DOHH2 (cell line): ENCODE measurements at regions not wholly inside any gene's neighbourhood (a gene's known extent, or its start where the extent isn't known, plus 50 kb on each side); places are given as distances from the start of the nearest gene placed in this dataset.

Source experiments
- H3F3A ChIP-seq: fragments of 200-600 bp; sonication (generic), shearing (Covaris generic); 2 replicates; pipeline ENCODE4 v1.6.0; 2016; ENCODE audit warnings: antibody characterized with exemption, mild to moderate bottlenecking; ENCODE audit not compliant: control insufficient read depth, insufficient read depth
- H3K27ac ChIP-seq: fragments of 200-600 bp; sonication (generic); 2 replicates; pipeline ENCODE4 v1.5.1; 2014; ENCODE audit warnings: low read depth, mild to moderate bottlenecking, low read length, moderate library complexity
- H3K27me3 ChIP-seq: fragments of 200-600 bp; sonication (generic); 2 replicates; pipeline ENCODE4 v1.6.1; 2014; ENCODE audit warnings: mild to moderate bottlenecking, low read length, mixed read lengths; ENCODE audit not compliant: control insufficient read depth
- H3K36me3 ChIP-seq: fragments of 200-600 bp; sonication (generic); 2 replicates; pipeline ENCODE4 v1.6.1; 2014; ENCODE audit warnings: mild to moderate bottlenecking, low read length, moderate library complexity, mixed read lengths; ENCODE audit not compliant: control insufficient read depth
- H3K4me1 ChIP-seq: fragments of 200-600 bp; sonication (generic); 2 replicates; pipeline ENCODE4 v1.6.1; 2014; ENCODE audit warnings: mild to moderate bottlenecking, low read length, mixed read lengths; ENCODE audit not compliant: control insufficient read depth
- H3K4me2 ChIP-seq: fragments of 200-600 bp; sonication (generic); 2 replicates; pipeline ENCODE4 v1.6.0; 2014; ENCODE audit warnings: mild to moderate bottlenecking, low read length, moderate library complexity
- H3K4me3 ChIP-seq: fragments of 200-600 bp; sonication (generic); 2 replicates; pipeline ENCODE4 v1.5.1; 2014; ENCODE audit warnings: mild to moderate bottlenecking, low read length, mixed read lengths
- H3K79me2 ChIP-seq: fragments of 200-600 bp; sonication (generic); 2 replicates; pipeline ENCODE4 v1.6.1; 2014; ENCODE audit warnings: mild to moderate bottlenecking, low read length, mixed read lengths; ENCODE audit not compliant: control insufficient read depth
- H3K9me2 ChIP-seq: fragments of 200-600 bp; sonication (generic); replicated peaks from 2 replicates; pipeline ENCODE4 v1.6.1; 2014; ENCODE audit warnings: mild to moderate bottlenecking, low read length, mixed read lengths; ENCODE audit not compliant: control insufficient read depth
- H3K9me3 ChIP-seq: fragments of 200-600 bp; sonication (generic); 2 replicates; pipeline ENCODE4 v1.6.1; 2014; ENCODE audit warnings: antibody characterized with exemption, low read length, mixed read lengths; ENCODE audit not compliant: control insufficient read depth, insufficient read depth
- H4K20me1 ChIP-seq: fragments of 200-600 bp; sonication (generic); 2 replicates; pipeline ENCODE4 v1.6.0; 2014; ENCODE audit warnings: low read depth, mild to moderate bottlenecking, antibody characterized with exemption, low read length, moderate library complexity; ENCODE audit not compliant: control insufficient read depth, insufficient read depth
- EZH2phosphoT487 ChIP-seq: fragments of 200-600 bp; sonication (generic); IDR thresholded peaks from 2 replicates; pipeline ENCODE4 v1.6.1; 2017; ENCODE audit warnings: borderline replicate concordance, mild to moderate bottlenecking, antibody characterized with exemption, low read length, moderate library complexity, mixed read lengths
- TF ChIP-seq, protein P1 (sequence below): fragments of 200-600 bp; sonication (generic); IDR thresholded peaks from one replicate; pipeline ENCODE4 v1.5.1; 2014; ENCODE audit warnings: antibody characterized with exemption, mild to moderate bottlenecking, low read depth, low read length; ENCODE audit not compliant: poor library complexity, severe bottlenecking

DNA sequence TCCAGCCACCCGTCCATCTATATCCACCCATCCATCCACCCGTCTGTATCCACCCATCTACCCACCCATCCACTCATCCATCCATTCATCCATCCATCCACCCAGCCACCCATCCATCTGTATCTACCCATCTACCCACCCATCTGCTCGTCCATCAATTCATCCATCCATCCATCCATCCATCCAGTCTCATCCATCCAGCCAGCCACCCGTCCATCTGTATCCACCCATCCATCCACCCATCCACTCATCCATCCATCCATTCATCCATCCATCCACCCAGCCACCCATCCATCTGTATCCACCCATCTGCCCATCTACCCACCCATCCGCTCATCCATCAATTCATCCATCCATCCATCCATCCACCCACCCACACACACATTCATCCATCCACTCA is 73.2 kb downstream of the UNCX start:
- H3F3A ChIP-seq, result no peaks in the 10 kb centered on the region
- TF ChIP-seq EZH2phosphoT487, result no peak
- TF ChIP-seq, protein P1, sequence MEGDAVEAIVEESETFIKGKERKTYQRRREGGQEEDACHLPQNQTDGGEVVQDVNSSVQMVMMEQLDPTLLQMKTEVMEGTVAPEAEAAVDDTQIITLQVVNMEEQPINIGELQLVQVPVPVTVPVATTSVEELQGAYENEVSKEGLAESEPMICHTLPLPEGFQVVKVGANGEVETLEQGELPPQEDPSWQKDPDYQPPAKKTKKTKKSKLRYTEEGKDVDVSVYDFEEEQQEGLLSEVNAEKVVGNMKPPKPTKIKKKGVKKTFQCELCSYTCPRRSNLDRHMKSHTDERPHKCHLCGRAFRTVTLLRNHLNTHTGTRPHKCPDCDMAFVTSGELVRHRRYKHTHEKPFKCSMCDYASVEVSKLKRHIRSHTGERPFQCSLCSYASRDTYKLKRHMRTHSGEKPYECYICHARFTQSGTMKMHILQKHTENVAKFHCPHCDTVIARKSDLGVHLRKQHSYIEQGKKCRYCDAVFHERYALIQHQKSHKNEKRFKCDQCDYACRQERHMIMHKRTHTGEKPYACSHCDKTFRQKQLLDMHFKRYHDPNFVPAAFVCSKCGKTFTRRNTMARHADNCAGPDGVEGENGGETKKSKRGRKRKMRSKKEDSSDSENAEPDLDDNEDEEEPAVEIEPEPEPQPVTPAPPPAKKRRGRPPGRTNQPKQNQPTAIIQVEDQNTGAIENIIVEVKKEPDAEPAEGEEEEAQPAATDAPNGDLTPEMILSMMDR, result no peak
- H3K4me1 ChIP-seq, result no peaks in the 10 kb centered on the region
- H3K79me2 ChIP-seq, result no peaks in the 10 kb centered on the region
- no peaks in the 10 kb centered on the region for H3K36me3 ChIP-seq
- no peaks in the 10 kb centered on the region for H3K9me2 ChIP-seq
- H3K27ac ChIP-seq, result no peak overlapping the region
- H3K27me3 ChIP-seq, result no peaks in the 10 kb centered on the region
- H3K4me2 ChIP-seq, result no peak overlapping the region
- no peaks in the 10 kb centered on the region for H3K9me3 ChIP-seq
- H3K4me3 ChIP-seq, result no peak overlapping the region
- no peaks in the 10 kb centered on the region for H4K20me1 ChIP-seq

DNA sequence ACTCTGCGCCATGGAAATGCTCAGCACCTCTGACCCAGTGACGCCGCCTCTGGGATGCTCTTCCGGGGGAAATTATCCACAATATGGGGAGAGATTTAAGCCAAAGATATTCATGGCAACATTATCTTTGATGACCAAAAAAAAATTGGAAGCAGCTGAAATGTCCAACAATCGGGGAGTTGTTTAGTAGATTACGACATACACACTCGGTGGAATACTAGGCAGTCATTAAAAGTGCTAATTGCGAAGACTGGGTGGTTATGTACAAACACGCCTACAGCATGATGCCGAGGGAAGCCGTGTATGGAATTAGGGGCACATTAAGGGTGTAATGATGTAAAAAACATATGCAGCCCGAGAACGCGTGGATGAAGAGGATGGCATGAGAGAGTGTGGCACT is 75.2 kb downstream of the UNCX start:
- no peaks in the 10 kb centered on the region for H3K36me3 ChIP-seq
- no peaks in the 10 kb centered on the region for H3K4me1 ChIP-seq
- no peaks in the 10 kb centered on the region for H3F3A ChIP-seq
- H3K27ac ChIP-seq, result no peak overlapping the region
- no peaks in the 10 kb centered on the region for H3K79me2 ChIP-seq
- no peak overlapping the region for H3K4me2 ChIP-seq
- H4K20me1 ChIP-seq, result no peaks in the 10 kb centered on the region
- H3K9me3 ChIP-seq, result no peaks in the 10 kb centered on the region
- H3K4me3 ChIP-seq, result no peak overlapping the region
- H3K9me2 ChIP-seq, result no peaks in the 10 kb centered on the region
- TF ChIP-seq, protein P1, result no peak
- no peak for TF ChIP-seq EZH2phosphoT487
- no peaks in the 10 kb centered on the region for H3K27me3 ChIP-seq

DNA sequence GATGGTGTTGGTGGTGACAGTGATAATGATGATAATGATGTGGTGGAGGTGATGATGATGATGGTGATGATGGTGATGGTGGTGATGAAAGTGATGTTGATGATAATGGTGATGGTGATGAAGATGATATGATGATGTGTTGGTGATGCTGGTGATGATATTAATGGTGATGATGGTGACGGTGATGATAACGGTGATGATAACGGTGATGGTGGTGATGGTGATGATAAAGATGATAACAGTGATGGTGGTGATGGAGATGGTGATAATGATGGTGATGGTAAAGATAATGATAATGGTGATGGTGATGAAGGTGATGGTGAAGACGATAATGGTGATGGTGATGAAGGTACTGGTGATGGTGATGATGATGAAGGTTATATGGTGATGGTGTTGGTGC is 76.6 kb downstream of the UNCX start:
- H3K4me1 ChIP-seq, result no peaks in the 10 kb centered on the region
- H3K9me3 ChIP-seq, result no peaks in the 10 kb centered on the region
- no peak overlapping the region for H3K27ac ChIP-seq
- no peak overlapping the region for H3K4me2 ChIP-seq
- no peaks in the 10 kb centered on the region for H3K79me2 ChIP-seq
- H3K27me3 ChIP-seq, result no peaks in the 10 kb centered on the region
- H4K20me1 ChIP-seq, result no peaks in the 10 kb centered on the region
- no peak for TF ChIP-seq EZH2phosphoT487
- TF ChIP-seq, protein P1, result no peak
- H3K4me3 ChIP-seq, result no peak overlapping the region
- H3F3A ChIP-seq, result no peaks in the 10 kb centered on the region
- H3K36me3 ChIP-seq, result no peaks in the 10 kb centered on the region
- H3K9me2 ChIP-seq, result no peaks in the 10 kb centered on the region

DNA sequence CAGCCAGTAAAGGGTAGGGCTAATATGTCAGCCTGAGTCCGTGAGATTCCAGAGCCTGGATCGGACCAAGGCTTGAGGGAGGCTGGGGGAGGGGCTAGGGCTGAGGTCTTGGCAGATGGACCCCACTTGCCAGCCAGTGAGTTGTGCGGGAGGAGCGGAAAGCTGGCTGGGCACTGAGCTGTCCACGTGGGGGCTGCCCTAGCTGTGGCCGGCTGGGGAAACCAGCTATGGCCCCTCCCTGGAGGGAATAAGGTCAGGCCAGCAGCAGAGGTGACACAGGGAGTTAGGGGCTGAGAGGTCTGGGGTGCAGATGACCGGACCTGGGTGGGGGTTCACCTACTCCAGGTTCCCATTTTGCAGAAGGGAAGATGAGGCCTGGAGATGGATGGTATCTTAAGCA is 77.3 kb downstream of the UNCX start:
- Histone ChIP-seq H3K4me2 (no peak overlapping the region), H3K9me3 (no peaks in the 10 kb centered on the region), H4K20me1 (no peaks in the 10 kb centered on the region), H3F3A (no peaks in the 10 kb centered on the region), H3K4me1 (no peaks in the 10 kb centered on the region), H3K9me2 (no peaks in the 10 kb centered on the region), H3K4me3 (no peak overlapping the region), H3K36me3 (no peaks in the 10 kb centered on the region), H3K27me3 (no peaks in the 10 kb centered on the region), H3K79me2 (no peaks in the 10 kb centered on the region), H3K27ac (no peak overlapping the region)
- no peak for TF ChIP-seq EZH2phosphoT487
- TF ChIP-seq, protein P1, result no peak
